ENCODE measurements at regions not wholly inside any gene's neighbourhood (a gene's known extent, or its start where the extent isn't known, plus 50 kb on each side); places are given as distances from the start of the nearest gene placed in this dataset.
"Not testable (repeated sequence)": the region's sequence is repeated elsewhere in the genome, so short reads cannot be mapped to it uniquely, and the experiment has no call there.

DNA sequence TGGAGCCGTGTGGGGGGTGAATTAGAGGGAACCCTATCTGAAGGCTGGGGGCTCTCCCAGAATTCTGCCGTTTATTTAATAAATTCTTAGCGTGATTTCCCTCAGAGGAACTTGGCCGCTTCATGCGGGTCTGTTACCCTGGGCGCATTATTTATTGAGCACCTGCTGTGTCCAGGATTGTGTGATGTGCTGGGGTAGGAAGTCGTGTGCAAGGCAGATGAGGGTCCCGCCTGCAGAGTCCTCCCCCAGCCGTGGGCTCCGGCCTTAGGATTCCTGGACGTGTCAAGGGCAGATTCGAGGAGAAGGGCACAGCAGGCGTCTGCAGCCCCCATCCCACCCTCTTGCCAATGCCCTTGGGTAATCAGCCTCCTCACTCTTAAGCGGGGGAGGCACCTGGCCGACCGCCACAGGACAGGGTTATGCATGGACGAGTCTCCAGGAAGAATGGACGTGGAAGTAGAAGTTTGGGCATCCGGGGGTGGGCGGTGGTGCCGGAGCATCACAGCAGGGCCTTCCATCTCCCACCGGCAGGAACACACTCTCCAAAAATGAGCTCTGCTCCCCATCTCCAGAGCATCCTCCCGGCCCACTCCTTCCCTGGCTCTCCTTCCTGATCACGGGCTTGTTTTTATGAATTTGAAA, 233.3 kb upstream of the C1orf174 start:
- no peaks in the 10 kb centered on the region for H3K27me3 Mint-ChIP-seq (ENCODE audit: insufficient read depth, unreplicated experiment)
- H3K9me3 Mint-ChIP-seq (ENCODE audit: unreplicated experiment) = peaks cover 20% of the 10 kb centered on the region
- no peak overlapping the region for H3K4me3 Mint-ChIP-seq (ENCODE audit: unreplicated experiment)
- ChIA-PET CTCF (no interaction called here), POLR2A (no interaction called here)
- H3K4me1 Mint-ChIP-seq (ENCODE audit: insufficient read depth, unreplicated experiment) = no peaks in the 10 kb centered on the region
- H3K36me3 Mint-ChIP-seq (ENCODE audit: insufficient read depth, unreplicated experiment) = no peaks in the 10 kb centered on the region
- no peak for DNase-seq (ENCODE audit: unreplicated experiment)
- TF ChIP-seq, protein P1, sequence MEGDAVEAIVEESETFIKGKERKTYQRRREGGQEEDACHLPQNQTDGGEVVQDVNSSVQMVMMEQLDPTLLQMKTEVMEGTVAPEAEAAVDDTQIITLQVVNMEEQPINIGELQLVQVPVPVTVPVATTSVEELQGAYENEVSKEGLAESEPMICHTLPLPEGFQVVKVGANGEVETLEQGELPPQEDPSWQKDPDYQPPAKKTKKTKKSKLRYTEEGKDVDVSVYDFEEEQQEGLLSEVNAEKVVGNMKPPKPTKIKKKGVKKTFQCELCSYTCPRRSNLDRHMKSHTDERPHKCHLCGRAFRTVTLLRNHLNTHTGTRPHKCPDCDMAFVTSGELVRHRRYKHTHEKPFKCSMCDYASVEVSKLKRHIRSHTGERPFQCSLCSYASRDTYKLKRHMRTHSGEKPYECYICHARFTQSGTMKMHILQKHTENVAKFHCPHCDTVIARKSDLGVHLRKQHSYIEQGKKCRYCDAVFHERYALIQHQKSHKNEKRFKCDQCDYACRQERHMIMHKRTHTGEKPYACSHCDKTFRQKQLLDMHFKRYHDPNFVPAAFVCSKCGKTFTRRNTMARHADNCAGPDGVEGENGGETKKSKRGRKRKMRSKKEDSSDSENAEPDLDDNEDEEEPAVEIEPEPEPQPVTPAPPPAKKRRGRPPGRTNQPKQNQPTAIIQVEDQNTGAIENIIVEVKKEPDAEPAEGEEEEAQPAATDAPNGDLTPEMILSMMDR (IDR thresholded peaks at IDR 0.05; ENCODE audit: unreplicated experiment) = no peak
- intact Hi-C loops (cut with micrococcal nuclease) = no loop called here
- no peak overlapping the region for H3K27ac Mint-ChIP-seq (ENCODE audit: low read depth, unreplicated experiment)
- no TSS peak for BruUV-seq (replicated peaks)

DNA sequence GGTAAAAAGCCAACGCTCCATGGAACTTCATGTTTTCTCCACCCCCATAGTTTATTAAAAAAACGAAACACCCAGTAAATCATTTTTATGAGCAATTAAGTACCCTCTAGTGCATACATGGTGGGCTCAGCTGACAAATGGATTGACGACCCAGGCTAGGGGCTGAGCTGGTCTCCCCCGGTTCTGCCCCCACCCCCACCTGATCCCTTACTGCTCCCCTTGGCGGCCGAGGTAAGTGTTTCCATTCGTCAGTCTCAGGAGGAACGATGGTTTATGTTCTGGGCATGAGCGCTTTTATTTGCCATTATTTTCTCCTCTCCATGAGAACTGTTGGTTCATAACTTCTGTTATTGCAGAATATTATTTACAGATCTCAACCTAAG, 233.9 kb upstream of the C1orf174 start:
- no TSS peak for BruUV-seq (replicated peaks)
- Mint-ChIP-seq H3K27me3 (ENCODE audit: insufficient read depth, unreplicated experiment) (no peaks in the 10 kb centered on the region), H3K4me1 (ENCODE audit: insufficient read depth, unreplicated experiment) (no peaks in the 10 kb centered on the region), H3K9me3 (ENCODE audit: unreplicated experiment) (peaks cover 18% of the 10 kb centered on the region), H3K36me3 (ENCODE audit: insufficient read depth, unreplicated experiment) (no peaks in the 10 kb centered on the region), H3K27ac (ENCODE audit: low read depth, unreplicated experiment) (no peak overlapping the region), H3K4me3 (ENCODE audit: unreplicated experiment) (no peak overlapping the region)
- POLR2A ChIA-PET = no interaction called here
- TF ChIP-seq, protein P1 (IDR thresholded peaks at IDR 0.05; ENCODE audit: unreplicated experiment) = no peak
- intact Hi-C loops (cut with micrococcal nuclease) = no loop called here
- DNase-seq (ENCODE audit: unreplicated experiment) = no peak
- CTCF ChIA-PET = no interaction called here

DNA sequence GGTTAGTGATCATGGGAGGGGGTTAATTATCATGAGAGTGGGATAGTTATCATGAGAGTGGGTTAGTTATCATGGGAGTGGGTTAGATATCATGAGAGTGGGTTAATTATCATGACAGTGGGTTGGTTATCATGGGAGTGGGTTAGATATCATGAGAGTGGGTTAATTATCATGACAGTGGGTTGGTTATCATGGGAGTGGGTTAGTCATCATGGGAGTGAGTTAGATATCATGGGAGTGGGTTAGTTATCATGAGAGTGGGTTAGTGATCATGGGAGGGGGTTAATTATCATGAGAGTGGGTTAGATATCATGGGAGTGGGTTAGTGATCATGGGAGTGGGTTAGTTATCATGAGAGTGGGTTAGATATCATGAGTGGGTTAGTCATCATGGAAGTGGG, 235.8 kb upstream of the C1orf174 start:
- H3K36me3 Mint-ChIP-seq (ENCODE audit: insufficient read depth, unreplicated experiment); H3K27me3 Mint-ChIP-seq (ENCODE audit: insufficient read depth, unreplicated experiment); H3K27ac Mint-ChIP-seq (ENCODE audit: low read depth, unreplicated experiment); DNase-seq (ENCODE audit: unreplicated experiment); BruUV-seq (replicated peaks); intact Hi-C loops (cut with micrococcal nuclease); H3K4me3 Mint-ChIP-seq (ENCODE audit: unreplicated experiment); H3K4me1 Mint-ChIP-seq (ENCODE audit: insufficient read depth, unreplicated experiment); CTCF ChIA-PET; POLR2A ChIA-PET: not testable (repeated sequence)
- peaks cover 23% of the 10 kb centered on the region for H3K9me3 Mint-ChIP-seq (ENCODE audit: unreplicated experiment)

DNA sequence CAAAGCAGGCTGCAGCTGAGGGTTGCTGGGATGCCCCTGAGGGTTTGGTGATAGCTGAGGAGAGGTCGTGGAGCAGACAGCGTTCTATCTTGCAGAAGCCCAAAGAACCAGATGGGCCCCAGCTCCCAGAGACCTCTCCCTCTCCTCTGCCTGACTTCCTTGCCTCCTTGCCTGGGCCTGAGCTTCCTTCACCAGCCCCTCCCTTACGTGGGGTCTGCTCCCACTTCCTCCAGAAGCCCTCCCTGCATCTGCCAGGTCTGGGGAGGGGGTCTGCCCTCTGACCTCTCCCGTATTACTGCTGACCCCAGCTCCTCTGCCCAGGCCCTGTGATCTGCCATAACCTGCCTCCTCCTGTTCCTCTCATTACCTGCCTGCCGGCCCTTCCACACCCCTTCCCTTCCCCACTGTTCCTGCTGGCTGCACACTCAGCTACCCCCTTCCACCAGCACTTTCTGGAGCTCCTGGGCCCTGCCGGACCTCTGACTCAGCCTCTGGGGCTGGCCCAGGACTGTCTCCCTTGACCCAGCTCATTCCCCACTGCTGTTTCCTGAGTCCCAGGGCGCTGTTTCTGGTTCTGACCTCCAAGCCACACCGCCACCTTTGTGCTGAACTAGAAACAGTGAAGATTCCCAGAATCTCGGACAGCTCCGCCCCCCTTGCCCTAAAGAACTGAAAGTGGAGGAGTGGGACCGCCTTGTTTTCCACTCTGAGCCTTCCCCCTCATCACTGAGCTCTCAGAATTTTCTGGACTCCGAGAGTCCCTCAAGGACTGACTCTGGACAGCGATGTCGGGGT, 237.7 kb upstream of the C1orf174 start:
- H3K27ac Mint-ChIP-seq (ENCODE audit: low read depth, unreplicated experiment) = no peak overlapping the region
- no peak for DNase-seq (ENCODE audit: unreplicated experiment)
- peaks cover 23% of the 10 kb centered on the region for H3K9me3 Mint-ChIP-seq (ENCODE audit: unreplicated experiment)
- POLR2A ChIA-PET = no interaction called here
- no TSS peak for BruUV-seq (replicated peaks)
- no peaks in the 10 kb centered on the region for H3K36me3 Mint-ChIP-seq (ENCODE audit: insufficient read depth, unreplicated experiment)
- H3K4me1 Mint-ChIP-seq (ENCODE audit: insufficient read depth, unreplicated experiment) = no peaks in the 10 kb centered on the region
- intact Hi-C loops (cut with micrococcal nuclease) = no loop called here
- CTCF ChIA-PET = no interaction called here
- no peaks in the 10 kb centered on the region for H3K27me3 Mint-ChIP-seq (ENCODE audit: insufficient read depth, unreplicated experiment)
- TF ChIP-seq, protein P1 (IDR thresholded peaks at IDR 0.05; ENCODE audit: unreplicated experiment) = no peak
- no peak overlapping the region for H3K4me3 Mint-ChIP-seq (ENCODE audit: unreplicated experiment)

Data from MCF 10A (cell line).